MCF 10A (cell line): ENCODE measurements at regions not wholly inside any gene's neighbourhood (a gene's known extent, or its start where the extent isn't known, plus 50 kb on each side); places are given as distances from the start of the nearest gene placed in this dataset.

Experiments
- BruUV-seq: library from RNA; stranded (reverse); fragments of 400-500 nt; replicated peaks from 2 replicates; lab custom pipeline; 2021; lab: Mats Ljungman, UMichigan
- CTCF ChIA-PET: fragments of 300-600 bp; sonication (Branson Sonifier 250); formaldehyde crosslinking; extraction: SDS; loops from one replicate; lab custom pipeline; 2021; ENCODE audit warnings: antibody characterized with exemption, inconsistent platforms; lab: Yijun Ruan, JAX
- POLR2A ChIA-PET: fragments of 300-600, 350-650 bp; sonication (Branson Sonifier 250); formaldehyde crosslinking; extraction: SDS; loops from one replicate; lab custom pipeline; 2020; ENCODE audit warnings: antibody characterized with exemption, inconsistent platforms; lab: Yijun Ruan, JAX
- DNase-seq: peaks from one replicate; pipeline ENCODE4 v3.0.0-alpha.2; 2018; ENCODE audit not compliant: unreplicated experiment
- H3K27ac Mint-ChIP-seq: one replicate; pipeline ENCODE4 v1.8.0; 2022; ENCODE audit warnings: mild to moderate bottlenecking, low read depth, mixed read lengths; ENCODE audit not compliant: unreplicated experiment
- H3K27me3 Mint-ChIP-seq: one replicate; pipeline ENCODE4 v1.8.0; 2022; ENCODE audit warnings: mixed read lengths; ENCODE audit not compliant: insufficient read depth, unreplicated experiment
- H3K36me3 Mint-ChIP-seq: one replicate; pipeline ENCODE4 v1.8.0; 2022; ENCODE audit warnings: mild to moderate bottlenecking, moderate library complexity, mixed read lengths; ENCODE audit not compliant: insufficient read depth, unreplicated experiment
- H3K4me1 Mint-ChIP-seq: one replicate; pipeline ENCODE4 v1.8.0; 2022; ENCODE audit warnings: mixed read lengths; ENCODE audit not compliant: insufficient read depth, unreplicated experiment
- H3K4me3 Mint-ChIP-seq: one replicate; pipeline ENCODE4 v1.8.0; 2022; ENCODE audit warnings: mild to moderate bottlenecking, moderate library complexity, mixed read lengths; ENCODE audit not compliant: unreplicated experiment
- H3K9me3 Mint-ChIP-seq: one replicate; pipeline ENCODE4 v1.8.0; 2022; ENCODE audit warnings: mixed read lengths; ENCODE audit not compliant: unreplicated experiment
- CTCF ChIP-seq: fragments of 200-600 bp; IDR thresholded peaks from one replicate; pipeline ENCODE4 v1.8.0; 2022; ENCODE audit warnings: antibody characterized with exemption, mild to moderate bottlenecking; ENCODE audit not compliant: unreplicated experiment
- intact Hi-C: fragments of 100-400 bp; cut with micrococcal nuclease; formaldehyde crosslinking; loops from 2 replicates; pipeline ENCODE4 v1.14.1; 2022

- Mint-ChIP-seq H3K36me3 (no peaks in the 10 kb centered on the region), H3K27me3 (no peaks in the 10 kb centered on the region), H3K27ac (no peak overlapping the region), H3K9me3 (no peaks in the 10 kb centered on the region), H3K4me1 (peaks cover 6% of the 10 kb centered on the region), H3K4me3 (no peak overlapping the region)
- no peak for TF ChIP-seq CTCF
- DNase-seq = no peak
- BruUV-seq = no TSS peak
- ChIA-PET POLR2A (no interaction called here), CTCF (no interaction called here)
- intact Hi-C loops = no loop called here
Observed at GRCh38 chr10:3685384-3685783, 99.6 kb downstream of the KLF6 start.

GRCh38 chr10:3684891-3685290, 100.1 kb downstream of the KLF6 start:
- Mint-ChIP-seq H3K4me3 (no peak overlapping the region), H3K9me3 (no peaks in the 10 kb centered on the region), H3K4me1 (peaks cover 4% of the 10 kb centered on the region), H3K36me3 (no peaks in the 10 kb centered on the region), H3K27ac (no peak overlapping the region), H3K27me3 (no peaks in the 10 kb centered on the region)
- DNase-seq = no peak
- BruUV-seq = no TSS peak
- ChIA-PET CTCF (no interaction called here), POLR2A (interaction anchor here (0.6 kb wide), 2 partner anchors 10 to 296 kb away, joined by 3 to 4 read pairs; no protein-coding TSS in a partner anchor)
- intact Hi-C loops = no loop called here
- TF ChIP-seq CTCF = no peak

GRCh38 chr10:3683560-3683959, 101.4 kb downstream of the KLF6 start:
- Mint-ChIP-seq H3K4me3 (no peak overlapping the region), H3K27ac (no peak overlapping the region), H3K4me1 (no peaks in the 10 kb centered on the region), H3K9me3 (no peaks in the 10 kb centered on the region), H3K27me3 (no peaks in the 10 kb centered on the region), H3K36me3 (no peaks in the 10 kb centered on the region)
- BruUV-seq = no TSS peak
- no peak for TF ChIP-seq CTCF
- ChIA-PET CTCF (no interaction called here), POLR2A (no interaction called here)
- no peak for DNase-seq
- intact Hi-C loops = no loop called here

GRCh38 chr10:3682745-3683144, 102.3 kb downstream of the KLF6 start:
- H3K27ac Mint-ChIP-seq = no peak overlapping the region
- no TSS peak for BruUV-seq
- H3K27me3 Mint-ChIP-seq = no peaks in the 10 kb centered on the region

More at GRCh38 chr10:3682745-3683144, 102.3 kb downstream of the KLF6 start:
- Mint-ChIP-seq H3K4me1 (no peaks in the 10 kb centered on the region), H3K4me3 (no peak overlapping the region), H3K36me3 (no peaks in the 10 kb centered on the region), H3K9me3 (no peaks in the 10 kb centered on the region)
- intact Hi-C loops = no loop called here
- no peak for TF ChIP-seq CTCF
- no peak for DNase-seq
- POLR2A ChIA-PET = interaction anchor here (0.6 to 0.7 kb wide), 2 partner anchors 546 to 1738 kb away, joined by 3 to 4 read pairs; no protein-coding TSS in a partner anchor
- CTCF ChIA-PET = no interaction called here
